Smooth muscle cell (in vitro differentiated cells): ENCODE measurements at regions not wholly inside any gene's neighbourhood (a gene's known extent, or its start where the extent isn't known, plus 50 kb on each side); places are given as distances from the start of the nearest gene placed in this dataset.
"Not testable (repeated sequence)": the region's sequence is repeated elsewhere in the genome, so short reads cannot be mapped to it uniquely, and the experiment has no call there.

Experiments
- DNase-seq: peaks from one replicate; lab custom pipeline; 2025; ENCODE audit not compliant: unreplicated experiment; lab: John Stamatoyannopoulos, UW
- H2AFZ ChIP-seq: fragments of 200-600 bp; sonication (generic); 2 replicates; pipeline ENCODE4 v1.6.0; 2016; ENCODE audit warnings: antibody characterized with exemption, low read depth, mild to moderate bottlenecking
- H3F3A ChIP-seq: fragments of 200-600 bp; sonication (generic); 2 replicates; pipeline ENCODE4 v1.6.0; 2017; ENCODE audit warnings: antibody characterized with exemption, low read depth
- H3K27ac ChIP-seq: fragments of 200-600 bp; sonication (generic); 2 replicates; pipeline ENCODE4 v1.5.1; 2016; ENCODE audit warnings: low read depth, mild to moderate bottlenecking
- H3K27me3 ChIP-seq: fragments of 200-600 bp; sonication (generic); 2 replicates; pipeline ENCODE4 v1.6.1; 2016; ENCODE audit warnings: low read depth, mild to moderate bottlenecking
- H3K36me3 ChIP-seq: fragments of 200-600 bp; sonication (generic); 2 replicates; pipeline ENCODE4 v1.5.1; 2016; ENCODE audit warnings: low read depth
- H3K4me1 ChIP-seq: fragments of 200-600 bp; sonication (generic); 2 replicates; pipeline ENCODE4 v1.5.1; 2016; ENCODE audit warnings: low read depth
- H3K4me2 ChIP-seq: fragments of 200-600 bp; sonication (generic); 2 replicates; pipeline ENCODE4 v1.6.0; 2016; ENCODE audit warnings: mild to moderate bottlenecking
- H3K4me3 ChIP-seq: fragments of 200-600 bp; sonication (generic); 2 replicates; pipeline ENCODE4 v1.5.1; 2016; ENCODE audit warnings: mild to moderate bottlenecking
- H3K79me2 ChIP-seq: fragments of 200-600 bp; sonication (generic); 2 replicates; pipeline ENCODE4 v1.6.0; 2016; ENCODE audit warnings: low read depth, mild to moderate bottlenecking
- H3K9ac ChIP-seq: fragments of 200-600 bp; sonication (generic); 2 replicates; pipeline ENCODE4 v1.6.0; 2016; ENCODE audit warnings: low read depth
- H3K9me3 ChIP-seq: fragments of 200-600 bp; sonication (generic); replicated peaks from 2 replicates; pipeline ENCODE4 v1.5.1; 2016; ENCODE audit warnings: low read depth
- H4K20me1 ChIP-seq: fragments of 200-600 bp; sonication (generic); 2 replicates; pipeline ENCODE4 v1.6.0; 2016; ENCODE audit warnings: low read depth
- WGBS: methylation state at CpG from one replicate; pipeline ENCODE4 v1.1.7; 2016; ENCODE audit warnings: low lambda C conversion rate; 5-methylcytosine and 5-hydroxymethylcytosine counted together
- TF ChIP-seq, protein P1 (sequence below): fragments of 200-600 bp; sonication (generic); IDR thresholded peaks from 2 replicates; pipeline ENCODE4 v1.5.1; 2017; ENCODE audit warnings: borderline replicate concordance, mild to moderate bottlenecking, antibody characterized with exemption; ENCODE audit not compliant: insufficient read depth, poor library complexity, severe bottlenecking

- Histone ChIP-seq H3K79me2 (no peaks in the 10 kb centered on the region), H3K9ac (no peak overlapping the region), H3K4me3 (no peak overlapping the region), H3K4me1 (no peaks in the 10 kb centered on the region), H3K4me2 (no peak overlapping the region), H3K9me3 (no peaks in the 10 kb centered on the region), H4K20me1 (no peaks in the 10 kb centered on the region), H3F3A (no peaks in the 10 kb centered on the region), H3K27ac (no peak overlapping the region), H3K27me3 (no peaks in the 10 kb centered on the region), H2AFZ (no peak overlapping the region), H3K36me3 (no peaks in the 10 kb centered on the region)
- TF ChIP-seq, protein P1, sequence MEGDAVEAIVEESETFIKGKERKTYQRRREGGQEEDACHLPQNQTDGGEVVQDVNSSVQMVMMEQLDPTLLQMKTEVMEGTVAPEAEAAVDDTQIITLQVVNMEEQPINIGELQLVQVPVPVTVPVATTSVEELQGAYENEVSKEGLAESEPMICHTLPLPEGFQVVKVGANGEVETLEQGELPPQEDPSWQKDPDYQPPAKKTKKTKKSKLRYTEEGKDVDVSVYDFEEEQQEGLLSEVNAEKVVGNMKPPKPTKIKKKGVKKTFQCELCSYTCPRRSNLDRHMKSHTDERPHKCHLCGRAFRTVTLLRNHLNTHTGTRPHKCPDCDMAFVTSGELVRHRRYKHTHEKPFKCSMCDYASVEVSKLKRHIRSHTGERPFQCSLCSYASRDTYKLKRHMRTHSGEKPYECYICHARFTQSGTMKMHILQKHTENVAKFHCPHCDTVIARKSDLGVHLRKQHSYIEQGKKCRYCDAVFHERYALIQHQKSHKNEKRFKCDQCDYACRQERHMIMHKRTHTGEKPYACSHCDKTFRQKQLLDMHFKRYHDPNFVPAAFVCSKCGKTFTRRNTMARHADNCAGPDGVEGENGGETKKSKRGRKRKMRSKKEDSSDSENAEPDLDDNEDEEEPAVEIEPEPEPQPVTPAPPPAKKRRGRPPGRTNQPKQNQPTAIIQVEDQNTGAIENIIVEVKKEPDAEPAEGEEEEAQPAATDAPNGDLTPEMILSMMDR, result no peak
- DNase-seq, result no peak
- 83% methylated on average over 4 of the region's 4 CpGs for WGBS
These were observed 51.1 kb upstream of the MIER3 start for GRCh38 chr5:57002959-57003485.

- H3K4me2 ChIP-seq, H2AFZ ChIP-seq, H3K27me3 ChIP-seq, H3K4me1 ChIP-seq, H3K9ac ChIP-seq, DNase-seq, H3K27ac ChIP-seq, H3K79me2 ChIP-seq, H3K36me3 ChIP-seq, H3K4me3 ChIP-seq, H3F3A ChIP-seq, H4K20me1 ChIP-seq, H3K9me3 ChIP-seq: not testable (repeated sequence)
- 94% methylated on average over 5 of the region's 5 CpGs for WGBS
These were observed 51.6 kb upstream of the MIER3 start for GRCh38 chr5:57003566-57003965.

DNA sequence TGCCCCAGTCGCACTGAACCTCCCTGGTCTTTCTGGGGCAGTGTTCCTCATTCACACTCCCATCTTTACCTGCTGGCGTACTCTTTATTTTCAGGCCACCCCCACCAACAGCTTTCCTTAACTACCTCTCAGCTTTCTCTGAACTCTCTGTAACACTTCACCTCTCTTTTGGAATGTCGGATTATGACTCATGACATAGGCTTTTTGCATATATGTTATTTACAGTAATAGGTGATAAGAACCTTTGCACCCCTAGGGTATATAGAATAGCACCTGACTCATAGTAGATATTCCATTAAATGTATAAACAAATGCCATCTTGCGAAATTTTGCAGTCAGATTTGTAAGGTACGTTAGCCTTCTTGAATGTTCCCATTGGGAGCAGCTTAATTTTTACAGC lies 52.9 kb upstream of the MIER3 start:
- DNase-seq, result no peak
- H3K27ac ChIP-seq, result no peak overlapping the region
- no peak overlapping the region for H3K4me3 ChIP-seq

DNA sequence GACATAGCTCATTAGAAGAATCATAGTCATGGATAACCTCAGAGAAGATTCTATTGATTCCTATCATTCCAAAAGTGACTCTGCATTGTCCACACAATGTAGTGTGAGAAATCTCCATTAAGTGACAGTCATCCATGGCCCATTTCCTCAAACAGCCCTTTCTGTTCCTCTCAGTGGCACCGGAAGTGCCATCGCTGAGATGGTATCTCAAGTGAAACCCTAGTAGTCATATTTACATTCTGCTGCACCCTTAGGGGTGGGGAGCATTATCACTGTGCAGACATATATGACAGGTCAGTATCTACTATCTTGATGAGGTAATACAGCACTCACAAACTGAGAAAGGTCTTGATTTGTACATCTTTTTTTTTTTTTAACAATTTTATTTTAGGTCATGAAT lies 55.4 kb upstream of the MIER3 start:
- Histone ChIP-seq H2AFZ (no peak overlapping the region), H3K27ac (no peak overlapping the region), H3K79me2 (no peaks in the 10 kb centered on the region), H3K9me3 (no peaks in the 10 kb centered on the region), H3K9ac (no peak overlapping the region), H3K4me1 (no peaks in the 10 kb centered on the region), H4K20me1 (no peaks in the 10 kb centered on the region), H3K4me3 (no peak overlapping the region), H3K4me2 (no peak overlapping the region), H3K27me3 (no peaks in the 10 kb centered on the region), H3K36me3 (no peaks in the 10 kb centered on the region), H3F3A (no peaks in the 10 kb centered on the region)
- DNase-seq, result no peak
- 88% methylated on average over 2 of the region's 2 CpGs for WGBS
- TF ChIP-seq, protein P1, result no peak

More for the DNA sequence above, 52.9 kb upstream of the MIER3 start:
- Histone ChIP-seq H3K4me1 (no peaks in the 10 kb centered on the region), H3K36me3 (no peaks in the 10 kb centered on the region), H3K79me2 (no peaks in the 10 kb centered on the region), H3F3A (no peaks in the 10 kb centered on the region), H3K27me3 (no peaks in the 10 kb centered on the region), H3K9ac (no peak overlapping the region), H4K20me1 (no peaks in the 10 kb centered on the region), H3K4me2 (no peak overlapping the region), H3K9me3 (no peaks in the 10 kb centered on the region), H2AFZ (no peak overlapping the region)
- WGBS, result 78% methylated on average over 5 of the region's 5 CpGs
- TF ChIP-seq, protein P1, result no peak
